ENCODE measurements at regions not wholly inside any gene's neighbourhood (a gene's known extent, or its start where the extent isn't known, plus 50 kb on each side); places are given as distances from the start of the nearest gene placed in this dataset.

GRCh38 chr20:40938020-40938419 lies 90.6 kb upstream of the TOP1 start:
- WGBS, 2 donors = 85 to 93% methylated on average over 4 of the region's 4 CpGs
- H3K9me3 ChIP-seq (ENCODE audit: control insufficient read depth in 4 of 4, insufficient read depth in 3 of 4, low read length in 3 of 4) = no peaks in the 10 kb centered on the region
- no peak overlapping the region for H3K9ac ChIP-seq (ENCODE audit: insufficient read depth in 1 of 2, low read length in 2 of 2)
- no peaks in the 10 kb centered on the region for H3K27me3 ChIP-seq (ENCODE audit: control insufficient read depth in 3 of 3, insufficient read depth in 3 of 3, low read length in 2 of 3)
- no peak overlapping the region for H3K4me3 ChIP-seq
- no peaks in the 10 kb centered on the region for H3K36me3 ChIP-seq (ENCODE audit: control insufficient read depth in 4 of 4, insufficient read depth in 4 of 4, low read length in 4 of 4)
- TF ChIP-seq, protein P1, sequence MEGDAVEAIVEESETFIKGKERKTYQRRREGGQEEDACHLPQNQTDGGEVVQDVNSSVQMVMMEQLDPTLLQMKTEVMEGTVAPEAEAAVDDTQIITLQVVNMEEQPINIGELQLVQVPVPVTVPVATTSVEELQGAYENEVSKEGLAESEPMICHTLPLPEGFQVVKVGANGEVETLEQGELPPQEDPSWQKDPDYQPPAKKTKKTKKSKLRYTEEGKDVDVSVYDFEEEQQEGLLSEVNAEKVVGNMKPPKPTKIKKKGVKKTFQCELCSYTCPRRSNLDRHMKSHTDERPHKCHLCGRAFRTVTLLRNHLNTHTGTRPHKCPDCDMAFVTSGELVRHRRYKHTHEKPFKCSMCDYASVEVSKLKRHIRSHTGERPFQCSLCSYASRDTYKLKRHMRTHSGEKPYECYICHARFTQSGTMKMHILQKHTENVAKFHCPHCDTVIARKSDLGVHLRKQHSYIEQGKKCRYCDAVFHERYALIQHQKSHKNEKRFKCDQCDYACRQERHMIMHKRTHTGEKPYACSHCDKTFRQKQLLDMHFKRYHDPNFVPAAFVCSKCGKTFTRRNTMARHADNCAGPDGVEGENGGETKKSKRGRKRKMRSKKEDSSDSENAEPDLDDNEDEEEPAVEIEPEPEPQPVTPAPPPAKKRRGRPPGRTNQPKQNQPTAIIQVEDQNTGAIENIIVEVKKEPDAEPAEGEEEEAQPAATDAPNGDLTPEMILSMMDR (IDR thresholded peaks at IDR 0.05; ENCODE audit: control extremely low read depth, extremely low read depth) = no peak
- H3K27ac ChIP-seq (ENCODE audit: low read depth in 1 of 2, low read length in 1 of 2) = no peak overlapping the region
- ATAC-seq (ENCODE audit: insufficient read depth, low FRiP score) (no peak), DNase-seq (no peak)
- H3K4me1 ChIP-seq (ENCODE audit: control insufficient read depth in 5 of 5, insufficient read depth in 5 of 5, low read length in 5 of 5) = no peaks in the 10 kb centered on the region

DNA sequence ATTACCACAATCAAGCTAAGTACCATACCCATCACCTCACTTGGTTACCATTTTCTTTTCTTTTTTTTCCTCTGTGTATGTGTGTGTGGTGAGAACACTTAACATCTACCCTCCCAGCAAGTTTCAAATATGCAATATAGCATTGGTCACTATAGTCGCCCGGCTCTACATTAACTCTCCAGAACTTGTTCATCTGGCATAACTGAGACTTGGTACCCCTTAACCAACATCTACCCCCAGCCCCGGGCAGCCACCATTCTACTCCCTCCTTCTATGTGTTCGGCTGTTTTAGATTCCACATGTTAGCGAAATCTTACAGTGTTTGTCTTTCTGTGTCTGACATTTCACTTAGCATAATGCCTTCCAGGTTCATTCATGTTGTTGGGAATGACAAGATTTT lies 89.0 kb upstream of the TOP1 start:
- Histone ChIP-seq H3K4me3 (no peak overlapping the region), H3K4me1 (ENCODE audit: control insufficient read depth in 5 of 5, insufficient read depth in 5 of 5, low read length in 5 of 5) (peaks cover 0 to 1% (median 0%) of the 10 kb centered on the region in 5 donors), H3K9me3 (ENCODE audit: control insufficient read depth in 4 of 4, insufficient read depth in 3 of 4, low read length in 3 of 4) (no peaks in the 10 kb centered on the region), H3K27me3 (ENCODE audit: control insufficient read depth in 3 of 3, insufficient read depth in 3 of 3, low read length in 2 of 3) (no peaks in the 10 kb centered on the region), H3K9ac (ENCODE audit: insufficient read depth in 1 of 2, low read length in 2 of 2) (no peak overlapping the region), H3K27ac (ENCODE audit: low read depth in 1 of 2, low read length in 1 of 2) (no peak overlapping the region), H3K36me3 (ENCODE audit: control insufficient read depth in 4 of 4, insufficient read depth in 4 of 4, low read length in 4 of 4) (no peaks in the 10 kb centered on the region)
- TF ChIP-seq, protein P1 (IDR thresholded peaks at IDR 0.05; ENCODE audit: control extremely low read depth, extremely low read depth) = no peak
- 96% methylated on average over 5 of the region's 5 CpGs for WGBS, 2 donors
- ATAC-seq (ENCODE audit: insufficient read depth, low FRiP score) (no peak), DNase-seq (no peak)

GRCh38 chr20:40941133-40941610 lies 87.5 kb upstream of the TOP1 start:
- TF ChIP-seq, protein P1 (IDR thresholded peaks at IDR 0.05; ENCODE audit: control extremely low read depth, extremely low read depth) = no peak

GRCh38 chr20:40942006-40942405 lies 86.6 kb upstream of the TOP1 start:
- Histone ChIP-seq H3K9me3 (ENCODE audit: control insufficient read depth in 4 of 4, insufficient read depth in 3 of 4, low read length in 3 of 4) (no peaks in the 10 kb centered on the region), H3K4me3 (no peak overlapping the region), H3K4me1 (ENCODE audit: control insufficient read depth in 5 of 5, insufficient read depth in 5 of 5, low read length in 5 of 5) (peaks cover 0 to 1% (median 0%) of the 10 kb centered on the region in 5 donors), H3K36me3 (ENCODE audit: control insufficient read depth in 4 of 4, insufficient read depth in 4 of 4, low read length in 4 of 4) (no peaks in the 10 kb centered on the region), H3K9ac (ENCODE audit: insufficient read depth in 1 of 2, low read length in 2 of 2) (no peak overlapping the region), H3K27ac (ENCODE audit: low read depth in 1 of 2, low read length in 1 of 2) (no peak overlapping the region), H3K27me3 (ENCODE audit: control insufficient read depth in 3 of 3, insufficient read depth in 3 of 3, low read length in 2 of 3) (no peaks in the 10 kb centered on the region)
- ATAC-seq (ENCODE audit: insufficient read depth, low FRiP score) = no peak
- no peak for DNase-seq
- TF ChIP-seq, protein P1 (IDR thresholded peaks at IDR 0.05; ENCODE audit: control extremely low read depth, extremely low read depth) = no peak
- 53 to 60% methylated on average over 4 of the region's 4 CpGs for WGBS, 2 donors

More at GRCh38 chr20:40941133-40941610, 87.5 kb upstream of the TOP1 start:
- H3K36me3 ChIP-seq (ENCODE audit: control insufficient read depth in 4 of 4, insufficient read depth in 4 of 4, low read length in 4 of 4) = no peaks in the 10 kb centered on the region
- no peak overlapping the region for H3K9ac ChIP-seq (ENCODE audit: insufficient read depth in 1 of 2, low read length in 2 of 2)
- peaks cover 0 to 1% (median 0%) of the 10 kb centered on the region in 5 donors for H3K4me1 ChIP-seq (ENCODE audit: control insufficient read depth in 5 of 5, insufficient read depth in 5 of 5, low read length in 5 of 5)
- no peaks in the 10 kb centered on the region for H3K9me3 ChIP-seq (ENCODE audit: control insufficient read depth in 4 of 4, insufficient read depth in 3 of 4, low read length in 3 of 4)
- H3K27me3 ChIP-seq (ENCODE audit: control insufficient read depth in 3 of 3, insufficient read depth in 3 of 3, low read length in 2 of 3) = no peaks in the 10 kb centered on the region
- DNase-seq = no peak
- H3K27ac ChIP-seq (ENCODE audit: low read depth in 1 of 2, low read length in 1 of 2) = no peak overlapping the region
- no peak overlapping the region for H3K4me3 ChIP-seq
- no peak for ATAC-seq (ENCODE audit: insufficient read depth, low FRiP score)
- 63 to 73% methylated on average over 3 of the region's 3 CpGs for WGBS, 2 donors
